ES-I3 (cell line): ENCODE measurements at regions not wholly inside any gene's neighbourhood (a gene's known extent, or its start where the extent isn't known, plus 50 kb on each side); places are given as distances from the start of the nearest gene placed in this dataset.

Experiments used
- H3K36me3 ChIP-seq: 2 replicates; pipeline ENCODE4 v1.6.1; 2013; ENCODE audit warnings: mild to moderate bottlenecking, low read length, control low read depth, moderate library complexity; ENCODE audit not compliant: insufficient read depth
- H3K4me1 ChIP-seq: 2 replicates; pipeline ENCODE4 v1.6.1; 2013; ENCODE audit warnings: mild to moderate bottlenecking, control low read depth, low read length; ENCODE audit not compliant: insufficient read depth
- H3K9ac ChIP-seq: 2 replicates; pipeline ENCODE4 v1.6.1; 2013; ENCODE audit warnings: low read depth, mild to moderate bottlenecking, low read length, moderate library complexity
- H3K9me3 ChIP-seq: 2 replicates; pipeline ENCODE4 v1.6.1; 2013; ENCODE audit warnings: mild to moderate bottlenecking, low read length, moderate library complexity; ENCODE audit not compliant: control insufficient read depth, insufficient read depth

DNA sequence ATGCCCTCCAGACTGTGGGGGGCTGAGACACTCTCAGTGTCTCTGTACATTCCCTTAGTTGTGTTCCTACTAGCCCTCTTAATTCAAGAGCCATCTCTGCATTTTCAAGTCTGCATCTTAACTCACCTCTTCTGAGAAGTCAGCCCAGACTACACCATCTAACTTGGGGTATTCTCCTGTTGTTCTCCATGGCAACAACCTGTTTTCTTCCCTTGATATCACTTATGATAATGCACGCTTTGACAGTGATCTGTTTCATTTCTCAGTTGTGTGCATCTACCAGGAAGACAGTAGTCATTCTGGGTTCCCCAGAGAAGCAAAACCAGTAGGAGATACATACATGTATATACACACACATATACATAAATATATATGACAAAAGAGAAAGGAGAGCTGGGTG is 707.3 kb upstream of the IGFBP3 start:
- H3K4me1 ChIP-seq = no peaks in the 10 kb centered on the region; the same call in 1 of the 2 replicates
- H3K9me3 ChIP-seq = no peaks in the 10 kb centered on the region

GRCh38 chr7:46626691-46627310 is 705.7 kb upstream of the IGFBP3 start:
- no peaks in the 10 kb centered on the region for H3K36me3 ChIP-seq
- H3K9ac ChIP-seq = no peak overlapping the region
- H3K4me1 ChIP-seq = no peaks in the 10 kb centered on the region; the same call in 1 of the 2 replicates
- H3K9me3 ChIP-seq = no peaks in the 10 kb centered on the region

More for the DNA sequence above, 707.3 kb upstream of the IGFBP3 start:
- no peaks in the 10 kb centered on the region for H3K36me3 ChIP-seq
- no peak overlapping the region for H3K9ac ChIP-seq

DNA sequence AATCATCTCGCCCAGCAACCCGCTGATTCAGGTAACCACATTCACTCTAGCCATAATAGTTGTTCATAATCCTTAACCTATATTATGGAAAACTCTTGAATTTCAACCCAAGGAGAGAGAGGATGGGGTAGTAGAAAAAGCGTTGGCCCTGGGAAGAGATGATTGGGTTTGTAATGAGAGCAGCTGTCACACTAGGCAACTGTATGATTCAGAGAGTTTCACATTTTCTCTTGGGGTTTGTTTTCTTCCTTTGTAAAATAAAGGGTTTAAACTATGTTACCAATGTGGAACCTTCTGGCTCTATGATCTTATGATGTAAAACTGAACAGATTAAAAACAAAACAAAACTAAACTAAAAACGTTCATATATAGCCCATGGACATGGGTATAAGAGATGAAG is 705.2 kb upstream of the IGFBP3 start:
- H3K9me3 ChIP-seq = no peaks in the 10 kb centered on the region
- no peaks in the 10 kb centered on the region for H3K36me3 ChIP-seq
- no peak overlapping the region for H3K9ac ChIP-seq
- no peaks in the 10 kb centered on the region; the same call in 1 of the 2 replicates for H3K4me1 ChIP-seq

DNA sequence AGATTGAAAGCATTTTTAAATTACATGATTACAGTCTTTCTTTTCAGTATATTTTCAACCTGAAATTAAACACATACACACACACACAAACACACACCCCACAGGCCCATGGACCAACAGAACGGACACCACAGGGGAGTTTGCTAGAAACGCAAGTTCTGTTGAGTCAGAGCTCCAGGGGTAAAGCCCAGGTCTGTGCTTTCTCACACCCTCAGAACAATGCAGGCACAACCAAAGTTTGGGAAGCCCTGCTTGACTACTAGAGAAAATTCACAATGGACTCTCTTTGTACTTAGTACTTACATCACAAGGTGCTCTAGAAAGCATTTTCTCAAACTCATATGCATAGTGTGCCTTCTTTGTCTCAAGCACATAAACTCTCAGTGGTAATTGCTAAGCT is 704.0 kb upstream of the IGFBP3 start:
- Histone ChIP-seq H3K9me3 (no peaks in the 10 kb centered on the region), H3K4me1 (no peaks in the 10 kb centered on the region; the same call in 1 of the 2 replicates), H3K9ac (no peak overlapping the region), H3K36me3 (no peaks in the 10 kb centered on the region)

DNA sequence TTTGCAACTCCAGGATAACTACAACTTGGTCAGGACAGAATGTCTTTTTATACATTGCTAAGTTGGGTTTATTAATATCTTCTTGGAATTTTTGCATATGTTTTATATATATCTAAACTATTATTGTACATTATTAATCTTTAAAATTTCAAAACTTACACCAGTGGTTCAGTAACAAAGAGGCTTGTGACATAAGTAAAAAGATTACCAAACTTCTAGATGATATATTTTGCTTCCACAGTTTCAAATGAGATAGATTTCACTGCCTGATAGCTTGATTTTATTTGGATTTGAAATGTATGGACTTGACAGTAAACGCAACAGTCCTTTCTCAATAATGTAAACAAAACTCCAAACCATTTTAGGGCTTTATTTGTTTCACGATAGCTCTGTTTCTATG is 701.2 kb upstream of the IGFBP3 start:
- H3K4me1 ChIP-seq = no peaks in the 10 kb centered on the region; the same call in 1 of the 2 replicates
- no peak overlapping the region for H3K9ac ChIP-seq
- H3K9me3 ChIP-seq = no peaks in the 10 kb centered on the region
- no peaks in the 10 kb centered on the region for H3K36me3 ChIP-seq

DNA sequence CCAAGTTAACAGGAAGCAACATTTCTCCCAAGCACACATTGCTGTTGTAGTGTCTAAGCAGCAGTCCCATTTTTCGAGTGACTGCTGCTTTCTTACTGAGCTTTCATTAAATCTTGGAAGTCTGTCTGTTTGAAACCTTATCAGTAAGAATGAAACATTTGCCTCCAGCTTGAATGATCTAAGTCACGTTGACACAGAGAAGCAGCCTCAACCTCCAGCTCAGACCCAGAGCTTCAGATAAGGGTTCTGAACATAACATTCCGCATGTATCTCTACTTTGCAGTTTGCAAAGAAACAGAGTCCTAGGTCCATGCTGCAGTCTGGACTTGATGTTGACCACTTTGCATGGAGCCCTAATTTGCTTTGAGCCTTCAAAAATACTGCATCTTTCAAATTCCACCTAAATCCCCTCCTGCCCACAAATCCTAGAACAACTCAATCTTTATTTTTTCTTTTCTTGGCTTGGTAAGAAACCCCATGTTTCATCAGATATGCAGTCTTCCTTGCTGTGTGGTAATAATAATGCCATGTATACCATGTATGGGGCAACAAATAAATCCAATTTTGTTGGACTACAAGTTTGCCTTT is 698.7 kb upstream of the IGFBP3 start:
- Histone ChIP-seq H3K4me1 (no peaks in the 10 kb centered on the region), H3K9me3 (no peaks in the 10 kb centered on the region), H3K9ac (no peak overlapping the region), H3K36me3 (no peaks in the 10 kb centered on the region)

DNA sequence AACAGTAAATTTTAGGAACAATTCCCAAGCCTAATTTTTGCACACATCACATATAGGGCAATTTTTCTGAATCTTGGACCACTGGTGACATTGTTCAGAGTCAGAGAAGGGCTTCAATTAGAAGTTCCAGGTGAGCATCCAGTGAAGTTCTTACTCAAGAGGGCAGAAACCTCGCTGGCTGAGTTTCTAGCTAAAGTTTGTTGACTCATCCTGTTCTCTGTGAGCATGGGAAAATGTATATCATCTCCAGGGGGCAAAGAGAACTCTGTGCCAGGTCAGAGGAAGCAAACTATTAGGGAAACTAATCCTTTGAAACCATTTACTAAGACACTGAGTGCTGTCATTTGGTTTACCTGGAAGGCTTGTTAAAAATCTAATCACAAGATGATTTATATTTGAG is 695.6 kb upstream of the IGFBP3 start:
- Histone ChIP-seq H3K9me3 (no peaks in the 10 kb centered on the region), H3K4me1 (no peaks in the 10 kb centered on the region), H3K9ac (no peak overlapping the region), H3K36me3 (no peaks in the 10 kb centered on the region)

- Histone ChIP-seq H3K4me1 (no peaks in the 10 kb centered on the region), H3K9ac (no peak overlapping the region), H3K36me3 (no peaks in the 10 kb centered on the region), H3K9me3 (no peaks in the 10 kb centered on the region)
These were observed 692.5 kb upstream of the IGFBP3 start for GRCh38 chr7:46613551-46613950.

DNA sequence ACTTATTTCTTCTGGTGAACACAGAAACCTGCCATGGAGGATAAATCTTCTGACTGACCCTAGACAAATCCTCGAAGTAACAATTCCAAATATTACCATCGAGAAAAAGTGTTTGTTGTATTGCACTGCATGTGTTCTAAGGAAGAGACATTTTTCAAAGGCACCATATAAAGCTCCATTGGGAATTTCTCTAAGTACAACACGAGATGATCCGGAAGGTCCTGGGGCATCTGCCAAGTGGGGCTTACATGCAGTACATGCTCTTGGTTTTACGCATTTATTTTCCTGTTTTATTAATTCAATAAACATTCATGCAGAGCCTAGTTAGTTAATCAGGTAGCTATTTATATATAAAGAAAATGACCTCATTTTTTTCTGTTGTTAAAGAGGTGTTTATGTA is 692.0 kb upstream of the IGFBP3 start:
- no peaks in the 10 kb centered on the region for H3K9me3 ChIP-seq
- H3K9ac ChIP-seq = no peak overlapping the region
- H3K36me3 ChIP-seq = no peaks in the 10 kb centered on the region
- no peaks in the 10 kb centered on the region for H3K4me1 ChIP-seq

DNA sequence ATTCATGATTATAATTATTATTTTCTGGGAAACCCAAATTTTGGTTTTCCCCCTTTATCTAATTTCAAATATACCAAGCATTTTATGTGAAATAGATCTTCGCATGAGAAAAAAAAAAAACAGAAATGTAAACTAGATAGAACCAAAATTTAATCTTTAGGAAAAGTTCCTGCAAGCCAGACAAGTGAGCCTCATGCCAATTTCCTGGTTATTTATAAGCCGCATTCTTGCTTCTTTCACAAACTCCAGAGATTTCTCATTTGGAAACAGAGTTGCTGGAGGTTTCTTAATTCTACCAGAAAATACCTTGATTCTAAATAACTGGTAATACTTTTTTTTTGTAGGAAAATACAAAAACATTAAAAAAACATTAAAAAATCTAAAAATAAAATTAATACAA is 690.4 kb upstream of the IGFBP3 start:
- Histone ChIP-seq H3K9ac (no peak overlapping the region), H3K4me1 (no peaks in the 10 kb centered on the region), H3K36me3 (no peaks in the 10 kb centered on the region), H3K9me3 (no peaks in the 10 kb centered on the region)

DNA sequence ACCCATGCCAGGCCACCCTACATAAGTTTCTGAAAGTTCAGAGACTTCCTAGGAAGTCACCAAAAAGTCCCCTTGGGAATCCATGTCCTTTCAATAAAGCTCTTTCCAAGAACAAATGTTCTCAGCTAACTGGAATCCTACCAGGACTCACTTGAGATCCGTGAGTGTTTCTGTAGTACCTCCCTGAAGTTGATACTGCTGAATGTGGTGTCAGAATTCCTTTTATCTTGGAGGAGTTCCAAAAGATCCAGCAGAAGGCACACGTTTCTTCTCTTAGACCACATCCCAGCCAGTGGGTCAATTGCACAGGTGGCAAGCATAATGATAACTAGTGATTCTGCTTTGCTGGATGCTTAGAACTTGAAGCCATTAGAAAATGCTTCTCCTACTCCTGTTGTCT is 689.7 kb upstream of the IGFBP3 start:
- Histone ChIP-seq H3K9ac (no peak overlapping the region), H3K9me3 (no peaks in the 10 kb centered on the region), H3K4me1 (no peaks in the 10 kb centered on the region), H3K36me3 (no peaks in the 10 kb centered on the region)

- Histone ChIP-seq H3K4me1 (no peaks in the 10 kb centered on the region), H3K36me3 (no peaks in the 10 kb centered on the region), H3K9me3 (no peaks in the 10 kb centered on the region), H3K9ac (no peak overlapping the region)
These were observed 686.1 kb upstream of the IGFBP3 start for GRCh38 chr7:46607176-46607575.

GRCh38 chr7:46606761-46607160 is 685.7 kb upstream of the IGFBP3 start:
- Histone ChIP-seq H3K4me1 (no peaks in the 10 kb centered on the region), H3K9me3 (no peaks in the 10 kb centered on the region), H3K9ac (no peak overlapping the region), H3K36me3 (no peaks in the 10 kb centered on the region)

DNA sequence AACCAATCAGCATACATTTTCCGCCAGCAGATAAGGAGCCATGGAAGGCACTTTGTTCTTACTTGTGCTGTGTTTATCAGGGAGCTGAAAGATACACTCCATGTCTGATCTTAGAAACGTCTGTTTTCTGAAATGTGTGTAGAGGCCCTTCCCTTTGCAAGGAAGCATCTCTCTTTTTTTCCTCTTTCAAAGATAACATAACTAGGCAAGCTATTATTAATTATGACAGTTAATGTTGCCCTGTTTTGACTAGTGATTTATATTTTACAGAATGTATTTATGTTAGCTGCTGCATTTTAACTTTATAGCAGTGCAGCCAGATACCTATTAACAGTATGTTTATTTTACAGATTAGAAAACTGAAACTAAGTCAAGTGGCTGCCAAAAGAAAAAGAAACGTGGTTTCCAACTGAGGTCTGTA is 683.2 kb upstream of the IGFBP3 start:
- Histone ChIP-seq H3K9ac (no peak overlapping the region), H3K4me1 (no peaks in the 10 kb centered on the region), H3K9me3 (no peaks in the 10 kb centered on the region), H3K36me3 (no peaks in the 10 kb centered on the region)

DNA sequence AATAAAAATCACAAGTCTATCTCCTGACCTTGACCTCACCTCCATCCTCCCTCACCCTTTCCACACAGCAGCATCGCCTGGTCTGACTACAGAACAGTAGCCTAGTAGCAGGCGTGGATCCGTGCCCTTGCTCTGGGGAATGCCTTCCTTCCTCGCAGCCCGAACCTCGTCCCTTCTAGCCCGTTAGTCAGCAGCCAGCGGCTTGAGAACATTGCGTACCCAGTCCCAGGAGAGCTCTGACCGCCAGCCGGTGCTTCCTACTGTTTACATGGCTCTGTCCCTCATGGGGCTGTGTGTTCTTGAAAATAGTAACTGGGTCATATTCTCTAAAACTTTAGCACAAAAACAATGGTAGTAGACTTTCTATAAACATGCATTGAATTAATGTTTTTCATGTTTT is 682.7 kb upstream of the IGFBP3 start:
- no peaks in the 10 kb centered on the region for H3K9me3 ChIP-seq
- no peaks in the 10 kb centered on the region for H3K4me1 ChIP-seq
- H3K9ac ChIP-seq = no peak overlapping the region
- H3K36me3 ChIP-seq = no peaks in the 10 kb centered on the region
